Motor neuron (in vitro differentiated cells): ENCODE measurements at regions not wholly inside any gene's neighbourhood (a gene's known extent, or its start where the extent isn't known, plus 50 kb on each side); places are given as distances from the start of the nearest gene placed in this dataset.
A peak's percentile ranks its signal among the peaks of the same experiment; 100 is the strongest.
"Not testable (repeated sequence)": the region's sequence is repeated elsewhere in the genome, so short reads cannot be mapped to it uniquely, and the experiment has no call there.

Experiments used
- ATAC-seq, 8 experiments: fragments of 200-7000 bp; cut with Tn5 transposase; replicated peaks in 6 of 8; 2 replicates each; pipeline ENCODE4 v1.8.0; 2021; ENCODE audit warnings: mild to moderate bottlenecking in 8 of 8, moderate library complexity in 8 of 8
- H3K27ac ChIP-seq, 2 donors: fragments of 250-450 bp; sonication (Bioruptor Pico); 2 replicates each; pipeline ENCODE4 v1.9.0; 2021; ENCODE audit warnings: antibody characterized with exemption in 2 of 2, mild to moderate bottlenecking in 2 of 2, moderate library complexity in 1 of 2
- H3K4me1 ChIP-seq, 2 donors: fragments of 250-450 bp; sonication (Bioruptor Pico); replicated peaks in 1 of 2; 2 replicates each; pipeline ENCODE4 v1.6.1; 2021; ENCODE audit warnings: antibody characterized with exemption in 2 of 2, mild to moderate bottlenecking in 2 of 2, moderate library complexity in 1 of 2
- H3K4me3 ChIP-seq, 5 donors: fragments of 250-450 bp; sonication (Bioruptor Pico); 2 replicates each; pipeline ENCODE4 v1.9.0; 2021; ENCODE audit warnings: antibody characterized with exemption in 5 of 5, mild to moderate bottlenecking in 5 of 5, moderate library complexity in 4 of 5
- WGBS, 10 experiments: fragments of 450-650 bp; shearing (Covaris generic); methylation state at CpG; one replicate each; pipeline ENCODE4 v1.0.0; 2022; 5-methylcytosine and 5-hydroxymethylcytosine counted together
- in situ Hi-C, 9 experiments: fragments of 400-800 bp; cut with MboI; loops; one replicate each; pipeline ENCODE4 v1.15.0; 2021; ENCODE audit warnings: low sequenced_read_pairs in 9 of 9, low pct_unique_long_range_greater_than_20kb in 2 of 9; ENCODE audit not compliant: unreplicated experiment in 9 of 9

- Histone ChIP-seq H3K4me1 (no peaks in the 10 kb centered on the region), H3K4me3 (no peak overlapping the region), H3K27ac (no peak overlapping the region)
- WGBS, 10 experiments, result 30 to 100% (median 83%) methylated on average over 1 to 3 of the region's 4 CpGs; no CpG with 5 or more reads in 5 of the 10 experiments
- ATAC-seq, result no peak
- in situ Hi-C loops, result no loop called here
These were observed 77.6 kb upstream of the SNTG2 start for GRCh38 chr2:873027-873426.

- H3K4me3 ChIP-seq, result no peak overlapping the region
- in situ Hi-C loops, result no loop called here
These were observed 78.5 kb upstream of the SNTG2 start for GRCh38 chr2:871926-872680.

GRCh38 chr2:871175-871727, 79.4 kb upstream of the SNTG2 start:
- ATAC-seq, result no peak
- in situ Hi-C loops, result no loop called here
- 32 to 96% (median 84%) methylated on average over 5 to 9 of the region's 24 CpGs; no CpG with 5 or more reads in 5 of the 10 experiments for WGBS, 10 experiments
- Histone ChIP-seq H3K27ac (no peak overlapping the region), H3K4me3 (no peak overlapping the region), H3K4me1 (peaks cover 12 to 15% of the 10 kb centered on the region in 2 donors)

More at GRCh38 chr2:871926-872680, 78.5 kb upstream of the SNTG2 start:
- no peak for ATAC-seq
- H3K27ac ChIP-seq, result no peak overlapping the region
- whole genome bisulfite sequencing, 10 experiments, result 33 to 92% (median 61%) methylated on average over 1 to 10 of the region's 19 CpGs; no CpG with 5 or more reads in 6 of the 10 experiments
- H3K4me1 ChIP-seq, result peaks cover 3 to 6% of the 10 kb centered on the region in 2 donors

- Histone ChIP-seq H3K4me1 (peaks cover 20 to 23% of the 10 kb centered on the region in 2 donors), H3K27ac (no peak overlapping the region), H3K4me3 (no peak overlapping the region)
- 0 to 92% (median 83%) methylated on average over 4 to 8 of the region's 8 CpGs; no CpG with 5 or more reads in 5 of the 10 experiments for WGBS, 10 experiments
- in situ Hi-C loops, result no loop called here
- no peak for ATAC-seq
These were observed 80.2 kb upstream of the SNTG2 start for GRCh38 chr2:870426-870825.

- ATAC-seq, result no peak
- peaks cover 21 to 24% of the 10 kb centered on the region in 2 donors for H3K4me1 ChIP-seq
- in situ Hi-C loops, result no loop called here
- no peak overlapping the region for H3K4me3 ChIP-seq
- WGBS, 10 experiments, result 75% methylated on average over 1 of the region's 1 CpG; no CpG with 5 or more reads in 9 of the 10 experiments
- H3K27ac ChIP-seq, result no peak overlapping the region
These were observed 80.8 kb upstream of the SNTG2 start for GRCh38 chr2:869894-870293.

GRCh38 chr2:869357-869871, 81.2 kb upstream of the SNTG2 start:
- H3K27ac ChIP-seq, result no peak overlapping the region
- WGBS, 10 experiments, result 0 to 100% (median 65%) methylated on average over 1 to 8 of the region's 16 CpGs; no CpG with 5 or more reads in 2 of the 10 experiments
- in situ Hi-C loops, result no loop called here
- H3K4me3 ChIP-seq, result no peak overlapping the region
- peaks cover 21 to 24% of the 10 kb centered on the region in 2 donors for H3K4me1 ChIP-seq
- no peak for ATAC-seq

GRCh38 chr2:868857-869256, 81.8 kb upstream of the SNTG2 start:
- H3K27ac ChIP-seq, in situ Hi-C loops, H3K4me3 ChIP-seq, ATAC-seq: not testable (repeated sequence)
- peaks cover 21 to 24% of the 10 kb centered on the region in 2 donors for H3K4me1 ChIP-seq
- 93% methylated on average over 12 of the region's 51 CpGs; no CpG with 5 or more reads in 9 of the 10 experiments for WGBS, 10 experiments

- ATAC-seq, result peak in 4 of 8 experiments; percentile 15 to 61 (median 32)
- no peak overlapping the region for H3K27ac ChIP-seq
- no peak overlapping the region for H3K4me3 ChIP-seq
- 25 to 100% (median 70%) methylated on average over 1 to 8 of the region's 9 CpGs; no CpG with 5 or more reads in 2 of the 10 experiments for WGBS, 10 experiments
- peaks cover 21 to 24% of the 10 kb centered on the region in 2 donors for H3K4me1 ChIP-seq
- in situ Hi-C loops, result no loop called here
These were observed 83.4 kb upstream of the SNTG2 start for GRCh38 chr2:867296-867695.

- peak in 1 of 8 experiments; percentile 13 for ATAC-seq
- H3K4me1 ChIP-seq, result peaks cover 21 to 24% of the 10 kb centered on the region in 2 donors
- H3K4me3 ChIP-seq, result no peak overlapping the region
- 40 to 92% (median 79%) methylated on average over 1 to 5 of the region's 6 CpGs; no CpG with 5 or more reads in 5 of the 10 experiments for WGBS, 10 experiments
- H3K27ac ChIP-seq, result peak overlapping the region in 1 of 2 donors; percentile 40
- in situ Hi-C loops, result no loop called here
These were observed 83.8 kb upstream of the SNTG2 start for GRCh38 chr2:866887-867286.

GRCh38 chr2:866009-866680, 84.5 kb upstream of the SNTG2 start:
- in situ Hi-C loops, result no loop called here
- H3K27ac ChIP-seq, result peak overlapping the region in 1 of 2 donors; percentile 40
- no peak overlapping the region for H3K4me3 ChIP-seq
- WGBS, 10 experiments, result 50 to 96% (median 77%) methylated on average over 1 to 5 of the region's 15 CpGs; no CpG with 5 or more reads in 7 of the 10 experiments
- peaks cover 21 to 24% of the 10 kb centered on the region in 2 donors for H3K4me1 ChIP-seq
- ATAC-seq, result peak in 5 of 8 experiments; percentile 94 to 96 (median 94)

- Histone ChIP-seq H3K27ac (no peak overlapping the region), H3K4me3 (no peak overlapping the region), H3K4me1 (peaks cover 21 to 24% of the 10 kb centered on the region in 2 donors)
- no peak for ATAC-seq
- 17 to 100% (median 80%) methylated on average over 1 to 7 of the region's 16 CpGs; no CpG with 5 or more reads in 4 of the 10 experiments for WGBS, 10 experiments
- in situ Hi-C loops, result no loop called here
These were observed 86.0 kb upstream of the SNTG2 start for GRCh38 chr2:864501-865106.

GRCh38 chr2:863732-864450, 86.8 kb upstream of the SNTG2 start:
- peaks cover 21 to 24% of the 10 kb centered on the region in 2 donors for H3K4me1 ChIP-seq
- WGBS, 10 experiments, result 93% methylated on average over 3 of the region's 13 CpGs; no CpG with 5 or more reads in 9 of the 10 experiments
- in situ Hi-C loops, result no loop called here
- no peak overlapping the region for H3K4me3 ChIP-seq
- no peak for ATAC-seq
- no peak overlapping the region for H3K27ac ChIP-seq
